CD4-positive, alpha-beta T cell (primary cell): ENCODE measurements at regions not wholly inside any gene's neighbourhood (a gene's known extent, or its start where the extent isn't known, plus 50 kb on each side); places are given as distances from the start of the nearest gene placed in this dataset.

Source experiments
- ATAC-seq: fragments of 200-7000 bp; cut with Tn5 transposase; one replicate; pipeline ENCODE4 v1.10.0; 2022; ENCODE audit warnings: mild to moderate bottlenecking; ENCODE audit not compliant: poor library complexity
- CTCF ChIA-PET: fragments of 350-600 bp; sonication (Branson Sonifier 250); formaldehyde crosslinking; loops from one replicate; lab custom pipeline; 2021; ENCODE audit warnings: antibody characterized with exemption, inconsistent platforms; lab: Charles Lee
- POLR2A ChIA-PET: fragments of 350-600 bp; sonication (Branson Sonifier 250); formaldehyde crosslinking; loops from one replicate; lab custom pipeline; 2021; ENCODE audit warnings: antibody characterized with exemption, inconsistent platforms; lab: Charles Lee
- DNase-seq, 14 experiments: peaks; one replicate each; pipeline ENCODE4 v3.0.0-alpha.2; 2013 to 2020; ENCODE audit warnings: mixed read lengths in 2 of 14
- H3K27ac ChIP-seq, 2 donors: one replicate each; pipeline versions ENCODE4 v1.5.1 to v1.7.0; 2013; ENCODE audit warnings: low read length in 2 of 2, low read depth in 1 of 2, mild to moderate bottlenecking in 1 of 2
- H3K27me3 ChIP-seq, 2 experiments: 1 replicate in 1 of 2; 2 replicates in 1 of 2; pipeline versions ENCODE4 v1.6.1 to v1.7.0; 2013; ENCODE audit warnings: low read length in 2 of 2, control low read depth in 1 of 2, mild to moderate bottlenecking in 1 of 2, moderate library complexity in 1 of 2; ENCODE audit not compliant: insufficient read depth in 2 of 2, control insufficient read depth in 1 of 2
- H3K36me3 ChIP-seq: one replicate; pipeline ENCODE4 v1.6.1; 2013; ENCODE audit warnings: low read length, control low read depth; ENCODE audit not compliant: insufficient read depth
- H3K4me1 ChIP-seq: one replicate; pipeline ENCODE4 v1.6.1; 2013; ENCODE audit warnings: low read length, control low read depth; ENCODE audit not compliant: insufficient read depth
- H3K4me3 ChIP-seq: one replicate; pipeline ENCODE4 v1.5.1; 2013; ENCODE audit warnings: mild to moderate bottlenecking, low read length, moderate library complexity
- H3K9me3 ChIP-seq, 2 experiments: 1 replicate in 1 of 2; 2 replicates in 1 of 2; pipeline versions ENCODE4 v1.6.1 to v1.7.0; 2013; ENCODE audit warnings: low read length in 2 of 2, mild to moderate bottlenecking in 2 of 2, control low read depth in 1 of 2, moderate library complexity in 1 of 2; ENCODE audit not compliant: control insufficient read depth in 1 of 2, insufficient read depth in 1 of 2
- H3K27ac Mint-ChIP-seq: one replicate; pipeline ENCODE4 v1.8.0; 2020; ENCODE audit warnings: mixed read lengths
- H3K27me3 Mint-ChIP-seq: one replicate; pipeline ENCODE4 v1.8.0; 2021; ENCODE audit warnings: mixed read lengths
- H3K36me3 Mint-ChIP-seq: one replicate; pipeline ENCODE4 v1.8.0; 2021; ENCODE audit warnings: low read depth, mixed read lengths
- H3K4me1 Mint-ChIP-seq: one replicate; pipeline ENCODE4 v1.8.0; 2021; ENCODE audit warnings: low read depth, mixed read lengths
- H3K4me3 Mint-ChIP-seq: one replicate; pipeline ENCODE4 v1.8.0; 2020; ENCODE audit warnings: mild to moderate bottlenecking, mixed read lengths
- H3K9me3 Mint-ChIP-seq: one replicate; pipeline ENCODE4 v1.8.0; 2020; ENCODE audit warnings: mixed read lengths
- CTCF ChIP-seq: fragments of 200-600 bp; IDR thresholded peaks from one replicate; pipeline ENCODE4 v1.8.0; 2022; ENCODE audit warnings: antibody characterized with exemption, mild to moderate bottlenecking
- intact Hi-C, 2 experiments: fragments of 100-400 bp; cut with DNase I in 1 of 2; cut with micrococcal nuclease in 1 of 2; formaldehyde crosslinking; loops; one replicate each; pipeline versions ENCODE4 v1.15.1 to v1.9.0; 2023 to 2025; cut with DNase I, micrococcal nuclease

GRCh38 chr12:13811061-13811460, 170.3 kb downstream of the GRIN2B start:
- peaks cover 0 to 4% of the 10 kb centered on the region in 2 experiments for H3K9me3 ChIP-seq
- ATAC-seq (no peak), DNase-seq (no peak)
- Mint-ChIP-seq H3K27me3 (peaks cover 29% of the 10 kb centered on the region), H3K36me3 (no peaks in the 10 kb centered on the region), H3K9me3 (no peaks in the 10 kb centered on the region), H3K4me1 (no peaks in the 10 kb centered on the region), H3K4me3 (no peak overlapping the region), H3K27ac (no peak overlapping the region)
- no peaks in the 10 kb centered on the region for H3K36me3 ChIP-seq
- TF ChIP-seq CTCF: no peak
- ChIA-PET CTCF (no interaction called here), POLR2A (no interaction called here)
- intact Hi-C loops: no loop called here
- no peak overlapping the region for H3K4me3 ChIP-seq
- peaks cover 0 to 4% of the 10 kb centered on the region in 2 experiments for H3K27me3 ChIP-seq
- no peak overlapping the region for H3K27ac ChIP-seq
- H3K4me1 ChIP-seq: no peaks in the 10 kb centered on the region

GRCh38 chr12:13805041-13805440, 176.4 kb downstream of the GRIN2B start:
- ATAC-seq (no peak), DNase-seq (no peak)
- intact Hi-C loops: no loop called here
- Mint-ChIP-seq H3K4me1 (no peaks in the 10 kb centered on the region), H3K36me3 (no peaks in the 10 kb centered on the region), H3K9me3 (no peaks in the 10 kb centered on the region), H3K27ac (no peak overlapping the region), H3K27me3 (peaks cover 12% of the 10 kb centered on the region), H3K4me3 (no peak overlapping the region)
- no peak overlapping the region for H3K27ac ChIP-seq
- H3K9me3 ChIP-seq: no peaks in the 10 kb centered on the region
- no peaks in the 10 kb centered on the region for H3K36me3 ChIP-seq
- TF ChIP-seq CTCF: no peak
- H3K27me3 ChIP-seq: peaks cover 0 to 4% of the 10 kb centered on the region in 2 experiments
- H3K4me1 ChIP-seq: no peaks in the 10 kb centered on the region
- POLR2A ChIA-PET: no interaction called here
- H3K4me3 ChIP-seq: no peak overlapping the region
- CTCF ChIA-PET: no interaction called here

- no peaks in the 10 kb centered on the region for H3K9me3 Mint-ChIP-seq
- no peak overlapping the region for H3K27ac Mint-ChIP-seq
- peaks cover 5% of the 10 kb centered on the region for H3K27me3 Mint-ChIP-seq
- ATAC-seq (no peak), DNase-seq (no peak)
- Histone ChIP-seq H3K4me3 (no peak overlapping the region), H3K9me3 (no peaks in the 10 kb centered on the region), H3K27ac (no peak overlapping the region), H3K36me3 (no peaks in the 10 kb centered on the region), H3K4me1 (no peaks in the 10 kb centered on the region), H3K27me3 (no peaks in the 10 kb centered on the region)
- no peaks in the 10 kb centered on the region for H3K4me1 Mint-ChIP-seq
- intact Hi-C loops: no loop called here
- POLR2A ChIA-PET: no interaction called here
- CTCF ChIA-PET: no interaction called here
- TF ChIP-seq CTCF: no peak
- no peaks in the 10 kb centered on the region for H3K36me3 Mint-ChIP-seq
- no peak overlapping the region for H3K4me3 Mint-ChIP-seq
Observed at GRCh38 chr12:13801543-13801942, 179.9 kb downstream of the GRIN2B start.
